ENCODE measurements at regions not wholly inside any gene's neighbourhood (a gene's known extent, or its start where the extent isn't known, plus 50 kb on each side); places are given as distances from the start of the nearest gene placed in this dataset.

GRCh38 chr15:96648866-96649265, 318.4 kb downstream of the NR2F2 start:
- TF ChIP-seq RAD21 (IDR thresholded peaks at IDR 0.05; ENCODE audit: low read length) = no peak
- TF ChIP-seq CHD1 (IDR thresholded peaks at IDR 0.05; ENCODE audit: low read depth, low read length) = no peak
- no peak for TF ChIP-seq CTCF (conservative IDR thresholded peaks at IDR 0.05; ENCODE audit: low read depth, low read length)

All from IMR-90 (cell line).